ENCODE measurements at regions not wholly inside any gene's neighbourhood (a gene's known extent, or its start where the extent isn't known, plus 50 kb on each side); places are given as distances from the start of the nearest gene placed in this dataset.
"Not testable (repeated sequence)": the region's sequence is repeated elsewhere in the genome, so short reads cannot be mapped to it uniquely, and the experiment has no call there.

- Mint-ChIP-seq H3K27ac (no peak overlapping the region), H3K27me3 (no peaks in the 10 kb centered on the region), H3K4me1 (ENCODE audit: low read depth in 2 of 2) (no peaks in the 10 kb centered on the region), H3K36me3 (no peaks in the 10 kb centered on the region), H3K9me3 (peaks cover 3% of the 10 kb centered on the region), H3K4me3 (no peak overlapping the region)
- no peak for ATAC-seq
- no peak for DNase-seq (ENCODE audit: low spot score)
These were observed 466.8 kb upstream of the CAMK1G start for GRCh38 chr1:209116705-209117104.

GRCh38 chr1:209123601-209124000, 459.9 kb upstream of the CAMK1G start:
- H3K36me3 Mint-ChIP-seq = no peaks in the 10 kb centered on the region
- no peak for ATAC-seq

GRCh38 chr1:209129091-209129490, 454.4 kb upstream of the CAMK1G start:
- not testable (repeated sequence) for H3K4me3 Mint-ChIP-seq; ATAC-seq; H3K27me3 Mint-ChIP-seq; H3K36me3 Mint-ChIP-seq; DNase-seq (ENCODE audit: low spot score); H3K4me1 Mint-ChIP-seq (ENCODE audit: low read depth in 2 of 2); H3K27ac Mint-ChIP-seq; H3K9me3 Mint-ChIP-seq

More at GRCh38 chr1:209123601-209124000, 459.9 kb upstream of the CAMK1G start:
- H3K27me3 Mint-ChIP-seq = no peaks in the 10 kb centered on the region
- H3K4me1 Mint-ChIP-seq (ENCODE audit: low read depth in 2 of 2) = no peaks in the 10 kb centered on the region
- peaks cover 8% of the 10 kb centered on the region for H3K9me3 Mint-ChIP-seq
- no peak for DNase-seq (ENCODE audit: low spot score)
- no peak overlapping the region for H3K27ac Mint-ChIP-seq
- H3K4me3 Mint-ChIP-seq = no peak overlapping the region

GRCh38 chr1:209130886-209131285, 452.6 kb upstream of the CAMK1G start:
- Mint-ChIP-seq H3K27me3 (no peaks in the 10 kb centered on the region), H3K4me1 (ENCODE audit: low read depth in 2 of 2) (no peaks in the 10 kb centered on the region), H3K4me3 (no peak overlapping the region), H3K9me3 (peaks cover 3% of the 10 kb centered on the region), H3K27ac (no peak overlapping the region), H3K36me3 (no peaks in the 10 kb centered on the region)
- no peak for DNase-seq (ENCODE audit: low spot score)
- ATAC-seq = no peak

- no peaks in the 10 kb centered on the region for H3K36me3 Mint-ChIP-seq
These were observed 450.6 kb upstream of the CAMK1G start for GRCh38 chr1:209132736-209133467.

GRCh38 chr1:209134001-209134400, 449.5 kb upstream of the CAMK1G start:
- Mint-ChIP-seq H3K4me1 (ENCODE audit: low read depth in 2 of 2) (no peaks in the 10 kb centered on the region), H3K27ac (no peak overlapping the region), H3K9me3 (peaks cover 3% of the 10 kb centered on the region), H3K36me3 (no peaks in the 10 kb centered on the region), H3K4me3 (no peak overlapping the region), H3K27me3 (no peaks in the 10 kb centered on the region)
- ATAC-seq (no peak), DNase-seq (ENCODE audit: low spot score) (no peak)

More at GRCh38 chr1:209132736-209133467, 450.6 kb upstream of the CAMK1G start:
- Mint-ChIP-seq H3K4me1 (ENCODE audit: low read depth in 2 of 2) (no peaks in the 10 kb centered on the region), H3K4me3 (no peak overlapping the region), H3K9me3 (peaks cover 3% of the 10 kb centered on the region), H3K27ac (no peak overlapping the region), H3K27me3 (no peaks in the 10 kb centered on the region)
- ATAC-seq (no peak), DNase-seq (ENCODE audit: low spot score) (no peak)

GRCh38 chr1:209143916-209144315, 439.6 kb upstream of the CAMK1G start:
- ATAC-seq (no peak), DNase-seq (ENCODE audit: low spot score) (no peak)
- Mint-ChIP-seq H3K36me3 (no peaks in the 10 kb centered on the region), H3K4me1 (ENCODE audit: low read depth in 2 of 2) (no peaks in the 10 kb centered on the region), H3K9me3 (peaks cover 8% of the 10 kb centered on the region), H3K27ac (no peak overlapping the region), H3K27me3 (no peaks in the 10 kb centered on the region), H3K4me3 (no peak overlapping the region)

- no peaks in the 10 kb centered on the region for H3K4me1 Mint-ChIP-seq (ENCODE audit: low read depth in 2 of 2)
- H3K9me3 Mint-ChIP-seq = no peaks in the 10 kb centered on the region
- DNase-seq (ENCODE audit: low spot score) = no peak
- no peak for ATAC-seq
- H3K36me3 Mint-ChIP-seq = no peaks in the 10 kb centered on the region
- H3K4me3 Mint-ChIP-seq = no peak overlapping the region
- no peak overlapping the region for H3K27ac Mint-ChIP-seq
- H3K27me3 Mint-ChIP-seq = no peaks in the 10 kb centered on the region
These were observed 433.4 kb upstream of the CAMK1G start for GRCh38 chr1:209150114-209150513.

GRCh38 chr1:209153411-209153810, 430.1 kb upstream of the CAMK1G start:
- Mint-ChIP-seq H3K36me3 (no peaks in the 10 kb centered on the region), H3K4me3 (no peak overlapping the region), H3K4me1 (ENCODE audit: low read depth in 2 of 2) (no peaks in the 10 kb centered on the region), H3K27ac (no peak overlapping the region), H3K9me3 (no peaks in the 10 kb centered on the region), H3K27me3 (no peaks in the 10 kb centered on the region)
- ATAC-seq = no peak
- no peak for DNase-seq (ENCODE audit: low spot score)

GRCh38 chr1:209154912-209155311, 428.6 kb upstream of the CAMK1G start:
- DNase-seq (ENCODE audit: low spot score) = no peak
- Mint-ChIP-seq H3K27me3 (no peaks in the 10 kb centered on the region), H3K4me3 (no peak overlapping the region), H3K4me1 (ENCODE audit: low read depth in 2 of 2) (no peaks in the 10 kb centered on the region), H3K9me3 (no peaks in the 10 kb centered on the region), H3K36me3 (no peaks in the 10 kb centered on the region), H3K27ac (no peak overlapping the region)
- ATAC-seq = no peak

GRCh38 chr1:209155546-209155945, 428.0 kb upstream of the CAMK1G start:
- no peak overlapping the region for H3K4me3 Mint-ChIP-seq
- H3K4me1 Mint-ChIP-seq (ENCODE audit: low read depth in 2 of 2) = no peaks in the 10 kb centered on the region
- H3K9me3 Mint-ChIP-seq = peaks cover 4% of the 10 kb centered on the region
- no peak for ATAC-seq
- no peak for DNase-seq (ENCODE audit: low spot score)
- no peak overlapping the region for H3K27ac Mint-ChIP-seq
- no peaks in the 10 kb centered on the region for H3K36me3 Mint-ChIP-seq
- no peaks in the 10 kb centered on the region for H3K27me3 Mint-ChIP-seq

GRCh38 chr1:209156991-209157390, 426.5 kb upstream of the CAMK1G start:
- no peaks in the 10 kb centered on the region for H3K36me3 Mint-ChIP-seq
- H3K9me3 Mint-ChIP-seq = peaks cover 4% of the 10 kb centered on the region
- no peaks in the 10 kb centered on the region for H3K4me1 Mint-ChIP-seq (ENCODE audit: low read depth in 2 of 2)
- H3K27me3 Mint-ChIP-seq = no peaks in the 10 kb centered on the region
- no peak overlapping the region for H3K4me3 Mint-ChIP-seq
- DNase-seq (ENCODE audit: low spot score) (no peak), ATAC-seq (no peak)
- no peak overlapping the region for H3K27ac Mint-ChIP-seq

- no peak for DNase-seq (ENCODE audit: low spot score)
- H3K4me1 Mint-ChIP-seq (ENCODE audit: low read depth in 2 of 2) = no peaks in the 10 kb centered on the region
- H3K27ac Mint-ChIP-seq = no peak overlapping the region
- no peaks in the 10 kb centered on the region for H3K36me3 Mint-ChIP-seq
- H3K4me3 Mint-ChIP-seq = no peak overlapping the region
- no peak for ATAC-seq
- H3K27me3 Mint-ChIP-seq = no peaks in the 10 kb centered on the region
- peaks cover 4% of the 10 kb centered on the region for H3K9me3 Mint-ChIP-seq
These were observed 425.8 kb upstream of the CAMK1G start for GRCh38 chr1:209157546-209158249.

- Mint-ChIP-seq H3K4me3 (no peak overlapping the region), H3K27ac (no peak overlapping the region), H3K36me3 (no peaks in the 10 kb centered on the region), H3K4me1 (ENCODE audit: low read depth in 2 of 2) (no peaks in the 10 kb centered on the region), H3K27me3 (no peaks in the 10 kb centered on the region), H3K9me3 (peaks cover 4% of the 10 kb centered on the region)
- ATAC-seq = no peak
- no peak for DNase-seq (ENCODE audit: low spot score)
These were observed 424.7 kb upstream of the CAMK1G start for GRCh38 chr1:209158851-209159250.

Measured in natural killer cell treated with Interleukin-12 subunit alpha and Interleukin-12 subunit beta and Interleukin-15 and Interleukin-18, amount 100 ng/mL, for 72 hours (primary cell).